ENCODE measurements at regions not wholly inside any gene's neighbourhood (a gene's known extent, or its start where the extent isn't known, plus 50 kb on each side); places are given as distances from the start of the nearest gene placed in this dataset.

- Histone ChIP-seq H3K36me3 (no peaks in the 10 kb centered on the region), H3K27me3 (no peaks in the 10 kb centered on the region), H3K27ac (no peak overlapping the region), H3K4me3 (no peak overlapping the region), H3K4me1 (no peaks in the 10 kb centered on the region), H3K9me3 (no peaks in the 10 kb centered on the region)
- intact Hi-C loops (cut with DNase I): no loop called here
- no peak for DNase-seq
- ATAC-seq: no peak
- TF ChIP-seq, protein P1, sequence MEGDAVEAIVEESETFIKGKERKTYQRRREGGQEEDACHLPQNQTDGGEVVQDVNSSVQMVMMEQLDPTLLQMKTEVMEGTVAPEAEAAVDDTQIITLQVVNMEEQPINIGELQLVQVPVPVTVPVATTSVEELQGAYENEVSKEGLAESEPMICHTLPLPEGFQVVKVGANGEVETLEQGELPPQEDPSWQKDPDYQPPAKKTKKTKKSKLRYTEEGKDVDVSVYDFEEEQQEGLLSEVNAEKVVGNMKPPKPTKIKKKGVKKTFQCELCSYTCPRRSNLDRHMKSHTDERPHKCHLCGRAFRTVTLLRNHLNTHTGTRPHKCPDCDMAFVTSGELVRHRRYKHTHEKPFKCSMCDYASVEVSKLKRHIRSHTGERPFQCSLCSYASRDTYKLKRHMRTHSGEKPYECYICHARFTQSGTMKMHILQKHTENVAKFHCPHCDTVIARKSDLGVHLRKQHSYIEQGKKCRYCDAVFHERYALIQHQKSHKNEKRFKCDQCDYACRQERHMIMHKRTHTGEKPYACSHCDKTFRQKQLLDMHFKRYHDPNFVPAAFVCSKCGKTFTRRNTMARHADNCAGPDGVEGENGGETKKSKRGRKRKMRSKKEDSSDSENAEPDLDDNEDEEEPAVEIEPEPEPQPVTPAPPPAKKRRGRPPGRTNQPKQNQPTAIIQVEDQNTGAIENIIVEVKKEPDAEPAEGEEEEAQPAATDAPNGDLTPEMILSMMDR (IDR thresholded peaks at IDR 0.05): no peak
These were observed 146.0 kb upstream of the FRMD4B start for GRCh38 chr3:69531576-69532546.

GRCh38 chr3:69530554-69530953 lies 144.7 kb upstream of the FRMD4B start:
- H3K27me3 ChIP-seq: no peaks in the 10 kb centered on the region
- no peaks in the 10 kb centered on the region for H3K9me3 ChIP-seq
- H3K4me3 ChIP-seq: no peak overlapping the region
- no peak for ATAC-seq
- intact Hi-C loops (cut with DNase I): no loop called here
- no peaks in the 10 kb centered on the region for H3K36me3 ChIP-seq
- TF ChIP-seq, protein P1 (IDR thresholded peaks at IDR 0.05): no peak
- DNase-seq: no peak
- H3K4me1 ChIP-seq: no peaks in the 10 kb centered on the region
- H3K27ac ChIP-seq: no peak overlapping the region

DNA sequence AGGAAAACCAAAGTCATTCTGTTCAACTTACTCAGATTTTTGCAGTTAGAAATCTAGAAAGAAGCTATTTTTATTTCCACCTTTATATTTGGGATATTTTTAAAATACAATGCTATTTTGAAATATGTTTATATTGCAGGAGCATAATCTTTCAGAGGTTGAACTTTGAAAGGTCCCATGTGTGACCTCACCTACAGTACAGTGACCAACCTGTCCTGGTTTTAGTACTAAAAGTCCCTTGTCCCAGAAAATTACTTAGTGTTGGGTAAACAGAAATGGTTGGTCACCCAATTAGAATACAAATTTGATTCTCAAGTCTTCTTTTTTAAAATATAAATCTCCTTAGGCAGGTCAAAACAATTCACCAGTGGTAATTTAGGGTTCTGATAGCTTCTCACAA lies 141.6 kb upstream of the FRMD4B start:
- TF ChIP-seq, protein P1 (IDR thresholded peaks at IDR 0.05): no peak
- Histone ChIP-seq H3K27ac (no peak overlapping the region), H3K4me1 (peaks cover 0 to 8% of the 10 kb centered on the region in 2 donors), H3K27me3 (no peaks in the 10 kb centered on the region), H3K9me3 (no peaks in the 10 kb centered on the region), H3K36me3 (no peaks in the 10 kb centered on the region), H3K4me3 (no peak overlapping the region)
- ATAC-seq (no peak), DNase-seq (no peak)
- intact Hi-C loops (cut with DNase I): no loop called here

DNA sequence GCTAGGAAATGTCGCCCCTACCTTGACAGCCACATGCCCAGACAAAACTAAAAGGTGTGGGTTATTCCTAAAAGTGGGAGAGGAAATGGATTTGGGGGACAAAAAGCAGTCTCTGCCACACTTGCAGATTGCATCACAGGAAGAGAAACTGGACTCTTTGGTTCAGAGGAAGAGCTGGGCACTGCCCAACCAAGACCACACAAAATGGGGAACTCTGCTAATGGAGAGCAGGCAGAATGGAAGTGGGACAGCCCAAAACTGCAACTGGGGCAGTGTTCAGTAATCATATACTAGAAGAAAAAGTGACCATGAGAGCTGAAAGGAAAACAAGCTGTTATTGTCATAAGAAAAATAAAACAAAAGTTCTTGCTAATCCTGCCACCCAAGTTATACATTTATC lies 138.9 kb upstream of the FRMD4B start:
- TF ChIP-seq, protein P1 (IDR thresholded peaks at IDR 0.05): no peak
- intact Hi-C loops (cut with DNase I): no loop called here
- H3K27ac ChIP-seq: no peak overlapping the region
- no peaks in the 10 kb centered on the region for H3K36me3 ChIP-seq
- ATAC-seq (peak; percentile 34), DNase-seq (no peak)
- H3K27me3 ChIP-seq: no peaks in the 10 kb centered on the region
- no peaks in the 10 kb centered on the region for H3K9me3 ChIP-seq
- peaks cover 0 to 8% of the 10 kb centered on the region in 2 donors for H3K4me1 ChIP-seq
- H3K4me3 ChIP-seq: no peak overlapping the region

GRCh38 chr3:69521286-69521685 lies 135.4 kb upstream of the FRMD4B start:
- TF ChIP-seq, protein P1 (IDR thresholded peaks at IDR 0.05): no peak
- Histone ChIP-seq H3K9me3 (no peaks in the 10 kb centered on the region), H3K4me1 (peaks cover 0 to 8% of the 10 kb centered on the region in 2 donors), H3K27me3 (no peaks in the 10 kb centered on the region), H3K27ac (no peak overlapping the region), H3K36me3 (no peaks in the 10 kb centered on the region), H3K4me3 (no peak overlapping the region)
- ATAC-seq (no peak), DNase-seq (no peak)
- intact Hi-C loops (cut with DNase I): no loop called here
